ENCODE measurements at regions not wholly inside any gene's neighbourhood (a gene's known extent, or its start where the extent isn't known, plus 50 kb on each side); places are given as distances from the start of the nearest gene placed in this dataset.
"Not testable (repeated sequence)": the region's sequence is repeated elsewhere in the genome, so short reads cannot be mapped to it uniquely, and the experiment has no call there.

- H3K27me3 ChIP-seq (ENCODE audit: insufficient read depth, low read length, poor library complexity, severe bottlenecking); H3K79me2 ChIP-seq (ENCODE audit: insufficient read depth, low read length); H3K9me2 ChIP-seq (replicated peaks; ENCODE audit: low read depth, low read length); H3K9ac ChIP-seq (ENCODE audit: low read depth, low read length, poor library complexity, severe bottlenecking); H3F3A ChIP-seq (ENCODE audit: low read depth); H4K20me1 ChIP-seq (ENCODE audit: insufficient read depth, low read length, poor library complexity, severe bottlenecking); H2AFZ ChIP-seq (ENCODE audit: low read length); H3K36me3 ChIP-seq (ENCODE audit: insufficient read depth, low read length); H3K4me2 ChIP-seq (ENCODE audit: low read depth, low read length, poor library complexity, severe bottlenecking); H3K9me3 ChIP-seq (ENCODE audit: insufficient read depth, low read depth, low read length); H3K4me3 ChIP-seq (ENCODE audit: low read length, poor library complexity, severe bottlenecking): not testable (repeated sequence)
- peaks cover 18% of the 10 kb centered on the region for H3K4me1 ChIP-seq (ENCODE audit: insufficient read depth, low read length, poor library complexity, severe bottlenecking)
Measured at GRCh38 chr1:121582898-121583297, 398.1 kb downstream of the SRGAP2C start.

- TF ChIP-seq EZH2phosphoT487 (IDR thresholded peaks at IDR 0.05; ENCODE audit: borderline replicate concordance): no peak
- TF ChIP-seq CTCF (conservative IDR thresholded peaks at IDR 0.05; ENCODE audit: low read length): no peak
- Histone ChIP-seq H3K9ac (ENCODE audit: low read depth, low read length, poor library complexity, severe bottlenecking) (no peak overlapping the region), H3K36me3 (ENCODE audit: insufficient read depth, low read length) (no peaks in the 10 kb centered on the region), H4K20me1 (ENCODE audit: insufficient read depth, low read length, poor library complexity, severe bottlenecking) (no peaks in the 10 kb centered on the region), H3K4me3 (ENCODE audit: low read length, poor library complexity, severe bottlenecking) (no peak overlapping the region), H3K4me2 (ENCODE audit: low read depth, low read length, poor library complexity, severe bottlenecking) (peak overlapping the region; percentile 5), H3K9me3 (ENCODE audit: insufficient read depth, low read depth, low read length) (no peaks in the 10 kb centered on the region), H3K9me2 (replicated peaks; ENCODE audit: low read depth, low read length) (no peaks in the 10 kb centered on the region), H3K4me1 (ENCODE audit: insufficient read depth, low read length, poor library complexity, severe bottlenecking) (peaks cover 29% of the 10 kb centered on the region), H2AFZ (ENCODE audit: low read length) (peak overlapping the region; percentile 78), H3F3A (ENCODE audit: low read depth) (no peaks in the 10 kb centered on the region), H3K27me3 (ENCODE audit: insufficient read depth, low read length, poor library complexity, severe bottlenecking) (no peaks in the 10 kb centered on the region), H3K79me2 (ENCODE audit: insufficient read depth, low read length) (no peaks in the 10 kb centered on the region)
Measured at GRCh38 chr1:121586369-121587229, 401.8 kb downstream of the SRGAP2C start.

- peak overlapping the region; percentile 78 for H2AFZ ChIP-seq (ENCODE audit: low read length)
- H4K20me1 ChIP-seq (ENCODE audit: insufficient read depth, low read length, poor library complexity, severe bottlenecking): no peaks in the 10 kb centered on the region
- H3K4me1 ChIP-seq (ENCODE audit: insufficient read depth, low read length, poor library complexity, severe bottlenecking): peaks cover 35% of the 10 kb centered on the region
- no peak overlapping the region for H3K9ac ChIP-seq (ENCODE audit: low read depth, low read length, poor library complexity, severe bottlenecking)
- H3K4me3 ChIP-seq (ENCODE audit: low read length, poor library complexity, severe bottlenecking): no peak overlapping the region
- H3K36me3 ChIP-seq (ENCODE audit: insufficient read depth, low read length): no peaks in the 10 kb centered on the region
- no peak for TF ChIP-seq CTCF (conservative IDR thresholded peaks at IDR 0.05; ENCODE audit: low read length)
- TF ChIP-seq EZH2phosphoT487 (IDR thresholded peaks at IDR 0.05; ENCODE audit: borderline replicate concordance): no peak
- H3K79me2 ChIP-seq (ENCODE audit: insufficient read depth, low read length): no peaks in the 10 kb centered on the region
- H3K27me3 ChIP-seq (ENCODE audit: insufficient read depth, low read length, poor library complexity, severe bottlenecking): no peaks in the 10 kb centered on the region
- no peaks in the 10 kb centered on the region for H3F3A ChIP-seq (ENCODE audit: low read depth)
- H3K9me3 ChIP-seq (ENCODE audit: insufficient read depth, low read depth, low read length): no peaks in the 10 kb centered on the region
- no peak overlapping the region for H3K4me2 ChIP-seq (ENCODE audit: low read depth, low read length, poor library complexity, severe bottlenecking)
- no peaks in the 10 kb centered on the region for H3K9me2 ChIP-seq (replicated peaks; ENCODE audit: low read depth, low read length)
Measured at GRCh38 chr1:121587230-121587569, 402.4 kb downstream of the SRGAP2C start.

GRCh38 chr1:121587777-121588176 lies 403.0 kb downstream of the SRGAP2C start:
- Histone ChIP-seq H3K4me1 (ENCODE audit: insufficient read depth, low read length, poor library complexity, severe bottlenecking) (peaks cover 40% of the 10 kb centered on the region), H4K20me1 (ENCODE audit: insufficient read depth, low read length, poor library complexity, severe bottlenecking) (no peaks in the 10 kb centered on the region), H3K36me3 (ENCODE audit: insufficient read depth, low read length) (no peaks in the 10 kb centered on the region), H3K9me3 (ENCODE audit: insufficient read depth, low read depth, low read length) (no peaks in the 10 kb centered on the region), H3K9me2 (replicated peaks; ENCODE audit: low read depth, low read length) (no peaks in the 10 kb centered on the region), H3K9ac (ENCODE audit: low read depth, low read length, poor library complexity, severe bottlenecking) (no peak overlapping the region), H2AFZ (ENCODE audit: low read length) (no peak overlapping the region), H3K27me3 (ENCODE audit: insufficient read depth, low read length, poor library complexity, severe bottlenecking) (no peaks in the 10 kb centered on the region), H3K4me2 (ENCODE audit: low read depth, low read length, poor library complexity, severe bottlenecking) (no peak overlapping the region), H3K79me2 (ENCODE audit: insufficient read depth, low read length) (no peaks in the 10 kb centered on the region), H3F3A (ENCODE audit: low read depth) (no peaks in the 10 kb centered on the region), H3K4me3 (ENCODE audit: low read length, poor library complexity, severe bottlenecking) (no peak overlapping the region)
- TF ChIP-seq EZH2phosphoT487 (IDR thresholded peaks at IDR 0.05; ENCODE audit: borderline replicate concordance): no peak
- TF ChIP-seq CTCF (conservative IDR thresholded peaks at IDR 0.05; ENCODE audit: low read length): no peak

Measured in Loucy (cell line).